22Rv1 (cell line): ENCODE measurements at regions not wholly inside any gene's neighbourhood (a gene's known extent, or its start where the extent isn't known, plus 50 kb on each side); places are given as distances from the start of the nearest gene placed in this dataset.

ENCODE experiments used
- CTCF ChIP-seq: fragments of 450-650 bp; IDR thresholded peaks from 2 replicates; pipeline ENCODE4 v1.5.1; 2017; ENCODE audit warnings: mild to moderate bottlenecking
- ZFX ChIP-seq: fragments of 450-650 bp; IDR thresholded peaks from 2 replicates; pipeline ENCODE4 v1.6.1; 2017; ENCODE audit warnings: antibody characterized with exemption, borderline replicate concordance

- TF ChIP-seq CTCF (no peak), ZFX (no peak)
Observed at GRCh38 chr12:30843211-30843610, 83.3 kb upstream of the TSPAN11 start.
